ENCODE measurements at regions not wholly inside any gene's neighbourhood (a gene's known extent, or its start where the extent isn't known, plus 50 kb on each side); places are given as distances from the start of the nearest gene placed in this dataset.

DNA sequence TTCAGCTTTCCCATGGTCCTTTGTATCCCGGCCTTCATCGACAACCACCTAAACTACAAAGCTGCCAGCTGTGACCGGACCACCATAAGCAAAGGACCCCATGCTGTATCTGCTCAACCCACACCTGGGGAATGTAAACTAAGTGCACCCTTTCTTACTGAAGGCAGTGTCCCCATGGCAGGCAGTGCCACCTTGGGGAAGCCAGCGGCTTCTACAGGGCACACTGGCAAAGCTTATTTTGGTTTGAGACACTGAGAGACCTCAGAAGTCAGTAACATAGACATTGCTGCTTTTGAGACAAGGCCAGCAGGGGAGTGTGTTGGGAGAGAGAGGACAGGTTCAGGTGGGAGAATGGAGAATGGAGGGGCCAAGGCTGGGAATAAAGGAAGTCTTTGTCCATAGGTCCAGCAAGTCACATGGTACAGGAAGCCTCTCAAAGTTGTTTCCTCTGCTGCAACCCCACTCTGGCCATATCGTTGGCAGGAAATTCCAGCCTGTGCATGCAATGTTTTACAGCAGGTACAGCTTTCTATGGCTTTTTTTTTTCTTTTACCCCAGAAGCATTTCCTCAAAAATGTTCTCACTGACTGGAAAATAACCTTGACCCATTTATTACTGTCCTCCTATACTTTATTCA, 85.9 kb upstream of the NPVF start:
- no peaks in the 10 kb centered on the region for H3K79me2 ChIP-seq (ENCODE audit: control insufficient read depth, insufficient read depth, low read length)
- H3K9me1 ChIP-seq (replicated peaks; ENCODE audit: control insufficient read depth, extremely low read depth, insufficient read depth, low read length): no peaks in the 10 kb centered on the region
- no peak for FAIRE-seq
- dilution Hi-C loops (cut with MboI; ENCODE audit: extremely low pct_ligation_motif_present, low sequenced_read_pairs) (no loop called here), intact Hi-C loops (cut with micrococcal nuclease) (no loop called here)
- H3K9ac ChIP-seq (replicated peaks; ENCODE audit: extremely low read depth, insufficient read depth, low read length): no peak overlapping the region
- peaks cover 0 to 1% of the 10 kb centered on the region in 2 experiments for H3K27me3 ChIP-seq (ENCODE audit: control insufficient read depth in 2 of 2, insufficient read depth in 2 of 2, low read length in 2 of 2)
- peak; percentile 3 for DNase-seq (ENCODE audit: low read depth, low spot score)
- ChIA-PET CTCF (interaction anchor here (1.1 to 1.5 kb wide), 2 partner anchors 11 to 15 kb away, joined by 3 to 4 read pairs; no protein-coding TSS in a partner anchor), POLR2A (no interaction called here)
- H3K27ac ChIP-seq (ENCODE audit: insufficient read depth, low read depth, low read length): no peak overlapping the region
- no peak overlapping the region for H3K4me3 ChIP-seq (replicated peaks in 1 of 3; ENCODE audit: insufficient read depth in 1 of 3, low read depth in 1 of 3, low read length in 3 of 3)
- no peaks in the 10 kb centered on the region for H3K9me3 ChIP-seq (replicated peaks; ENCODE audit: control insufficient read depth, insufficient read depth, low read length)
- no peaks in the 10 kb centered on the region for H3K36me3 ChIP-seq (ENCODE audit: control insufficient read depth in 2 of 2, extremely low read depth in 1 of 2, insufficient read depth in 2 of 2, low read length in 2 of 2)
- no TSS peak for BruUV-seq (replicated peaks)
- no peak overlapping the region for H2AFZ ChIP-seq (ENCODE audit: low read depth, low read length)
- no peaks in the 10 kb centered on the region for H3K4me1 ChIP-seq (ENCODE audit: control insufficient read depth, extremely low read depth, insufficient read depth, low read length)
- no peaks in the 10 kb centered on the region for H4K20me1 ChIP-seq (replicated peaks; ENCODE audit: control insufficient read depth, extremely low read depth, insufficient read depth, low read length)
- TF ChIP-seq, protein P1, sequence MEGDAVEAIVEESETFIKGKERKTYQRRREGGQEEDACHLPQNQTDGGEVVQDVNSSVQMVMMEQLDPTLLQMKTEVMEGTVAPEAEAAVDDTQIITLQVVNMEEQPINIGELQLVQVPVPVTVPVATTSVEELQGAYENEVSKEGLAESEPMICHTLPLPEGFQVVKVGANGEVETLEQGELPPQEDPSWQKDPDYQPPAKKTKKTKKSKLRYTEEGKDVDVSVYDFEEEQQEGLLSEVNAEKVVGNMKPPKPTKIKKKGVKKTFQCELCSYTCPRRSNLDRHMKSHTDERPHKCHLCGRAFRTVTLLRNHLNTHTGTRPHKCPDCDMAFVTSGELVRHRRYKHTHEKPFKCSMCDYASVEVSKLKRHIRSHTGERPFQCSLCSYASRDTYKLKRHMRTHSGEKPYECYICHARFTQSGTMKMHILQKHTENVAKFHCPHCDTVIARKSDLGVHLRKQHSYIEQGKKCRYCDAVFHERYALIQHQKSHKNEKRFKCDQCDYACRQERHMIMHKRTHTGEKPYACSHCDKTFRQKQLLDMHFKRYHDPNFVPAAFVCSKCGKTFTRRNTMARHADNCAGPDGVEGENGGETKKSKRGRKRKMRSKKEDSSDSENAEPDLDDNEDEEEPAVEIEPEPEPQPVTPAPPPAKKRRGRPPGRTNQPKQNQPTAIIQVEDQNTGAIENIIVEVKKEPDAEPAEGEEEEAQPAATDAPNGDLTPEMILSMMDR (IDR thresholded peaks at IDR 0.05; ENCODE audit: extremely low read depth in 1 of 2, insufficient read depth in 1 of 2, low read depth in 1 of 2, low read length in 2 of 2): no peak
- TF ChIP-seq EZH2 (IDR thresholded peaks at IDR 0.05; ENCODE audit: borderline replicate concordance, low read depth, low read length, severe bottlenecking) (no peak), POLR2A (IDR thresholded peaks at IDR 0.05; ENCODE audit: low read depth, low read length) (no peak), POLR2AphosphoS5 (IDR thresholded peaks at IDR 0.05; ENCODE audit: insufficient read depth, low read depth, low read length) (no peak), JUN (IDR thresholded peaks at IDR 0.05; ENCODE audit: borderline replicate concordance, insufficient read depth, insufficient read length, low read depth) (no peak), FOS (IDR thresholded peaks at IDR 0.05; ENCODE audit: borderline replicate concordance, insufficient read depth, low read length) (no peak), MYC (IDR thresholded peaks at IDR 0.05; ENCODE audit: low read depth, low read length) (no peak)
- TF ChIP-seq, protein P2, sequence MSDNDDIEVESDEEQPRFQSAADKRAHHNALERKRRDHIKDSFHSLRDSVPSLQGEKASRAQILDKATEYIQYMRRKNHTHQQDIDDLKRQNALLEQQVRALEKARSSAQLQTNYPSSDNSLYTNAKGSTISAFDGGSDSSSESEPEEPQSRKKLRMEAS (IDR thresholded peaks at IDR 0.05; ENCODE audit: insufficient read depth, insufficient read length): no peak
- no peak overlapping the region for H3K4me2 ChIP-seq (ENCODE audit: insufficient read depth, low read length)
